Mesothelial cell of epicardium (in vitro differentiated cells): ENCODE measurements at regions not wholly inside any gene's neighbourhood (a gene's known extent, or its start where the extent isn't known, plus 50 kb on each side); places are given as distances from the start of the nearest gene placed in this dataset.

ENCODE experiments used
- DNase-seq, 2 experiments: peaks; one replicate each; pipeline ENCODE4 v3.0.0; 2021; ENCODE audit warnings: low spot score in 2 of 2; ENCODE audit not compliant: unreplicated experiment in 2 of 2
- H3K27ac Mint-ChIP-seq: 2 replicates; pipeline ENCODE4 v1.8.0; 2021; ENCODE audit warnings: mixed read lengths
- H3K27me3 Mint-ChIP-seq: 2 replicates; pipeline ENCODE4 v1.8.0; 2021; ENCODE audit warnings: low read depth, mixed read lengths
- H3K36me3 Mint-ChIP-seq: 2 replicates; pipeline ENCODE4 v1.8.0; 2021; ENCODE audit warnings: mixed read lengths
- H3K4me1 Mint-ChIP-seq: 2 replicates; pipeline ENCODE4 v1.8.0; 2021; ENCODE audit warnings: mixed read lengths
- H3K4me3 Mint-ChIP-seq: 2 replicates; pipeline ENCODE4 v1.8.0; 2021; ENCODE audit warnings: mild to moderate bottlenecking, moderate library complexity, mixed read lengths
- H3K9me3 Mint-ChIP-seq: 2 replicates; pipeline ENCODE4 v1.8.0; 2021; ENCODE audit warnings: mixed read lengths
- CTCF ChIP-seq: fragments of 200-600 bp; sonication (generic); IDR thresholded peaks from one replicate; pipeline ENCODE4 v1.5.0; 2021; ENCODE audit warnings: antibody characterized with exemption; ENCODE audit not compliant: unreplicated experiment

- H3K4me3 Mint-ChIP-seq, result no peak overlapping the region
- DNase-seq, result no peak
- H3K9me3 Mint-ChIP-seq, result peaks cover 19% of the 10 kb centered on the region
- no peak overlapping the region for H3K27ac Mint-ChIP-seq
- TF ChIP-seq CTCF, result no peak
- H3K27me3 Mint-ChIP-seq, result no peaks in the 10 kb centered on the region
- H3K4me1 Mint-ChIP-seq, result peaks cover 7% of the 10 kb centered on the region
- H3K36me3 Mint-ChIP-seq, result peaks cover under 1% of the 10 kb centered on the region
Measured at GRCh38 chr11:38582151-38582550, 1984.1 kb upstream of the RAG2 start.

GRCh38 chr11:38577769-38578168 lies 1979.7 kb upstream of the RAG2 start:
- no peak overlapping the region for H3K4me3 Mint-ChIP-seq
- DNase-seq, result no peak
- TF ChIP-seq CTCF, result no peak
- peaks cover 27% of the 10 kb centered on the region for H3K9me3 Mint-ChIP-seq
- H3K27ac Mint-ChIP-seq, result no peak overlapping the region
- no peaks in the 10 kb centered on the region for H3K27me3 Mint-ChIP-seq
- peaks cover 3% of the 10 kb centered on the region for H3K36me3 Mint-ChIP-seq
- peaks cover 7% of the 10 kb centered on the region for H3K4me1 Mint-ChIP-seq

- no peak for DNase-seq
- H3K36me3 Mint-ChIP-seq, result no peaks in the 10 kb centered on the region
- no peaks in the 10 kb centered on the region for H3K4me1 Mint-ChIP-seq
- H3K27me3 Mint-ChIP-seq, result no peaks in the 10 kb centered on the region
- H3K4me3 Mint-ChIP-seq, result no peak overlapping the region
- no peak for TF ChIP-seq CTCF
- peaks cover 4% of the 10 kb centered on the region for H3K9me3 Mint-ChIP-seq
- H3K27ac Mint-ChIP-seq, result no peak overlapping the region
Measured at GRCh38 chr11:38562562-38562961, 1964.5 kb upstream of the RAG2 start.

GRCh38 chr11:38553148-38553547 lies 1955.1 kb upstream of the RAG2 start:
- no peak for TF ChIP-seq CTCF
- Mint-ChIP-seq H3K4me3 (no peak overlapping the region), H3K27me3 (no peaks in the 10 kb centered on the region), H3K27ac (no peak overlapping the region), H3K36me3 (no peaks in the 10 kb centered on the region), H3K9me3 (no peaks in the 10 kb centered on the region), H3K4me1 (peaks cover 16% of the 10 kb centered on the region)
- no peak for DNase-seq

- no peak overlapping the region for H3K4me3 Mint-ChIP-seq
- no peak for TF ChIP-seq CTCF
- no peak for DNase-seq
- H3K9me3 Mint-ChIP-seq, result no peaks in the 10 kb centered on the region
- H3K27me3 Mint-ChIP-seq, result no peaks in the 10 kb centered on the region
- H3K27ac Mint-ChIP-seq, result no peak overlapping the region
- H3K4me1 Mint-ChIP-seq, result peaks cover 12% of the 10 kb centered on the region
- H3K36me3 Mint-ChIP-seq, result no peaks in the 10 kb centered on the region
Measured at GRCh38 chr11:38547462-38547861, 1949.4 kb upstream of the RAG2 start.

GRCh38 chr11:38543986-38544385 lies 1946.0 kb upstream of the RAG2 start:
- DNase-seq, result no peak
- Mint-ChIP-seq H3K4me3 (no peak overlapping the region), H3K9me3 (no peaks in the 10 kb centered on the region), H3K27ac (no peak overlapping the region), H3K4me1 (peaks cover under 1% of the 10 kb centered on the region), H3K27me3 (no peaks in the 10 kb centered on the region), H3K36me3 (no peaks in the 10 kb centered on the region)
- no peak for TF ChIP-seq CTCF
